HG03045 (cell line): ENCODE measurements at regions not wholly inside any gene's neighbourhood (a gene's known extent, or its start where the extent isn't known, plus 50 kb on each side); places are given as distances from the start of the nearest gene placed in this dataset.
"Not testable (repeated sequence)": the region's sequence is repeated elsewhere in the genome, so short reads cannot be mapped to it uniquely, and the experiment has no call there.

Source experiments
- ATAC-seq: cut with Tn5 transposase; IDR thresholded peaks from one replicate; pipeline ENCODE4 v1.9.1; 2021; ENCODE audit warnings: mild to moderate bottlenecking, moderate library complexity; ENCODE audit not compliant: unreplicated experiment

DNA sequence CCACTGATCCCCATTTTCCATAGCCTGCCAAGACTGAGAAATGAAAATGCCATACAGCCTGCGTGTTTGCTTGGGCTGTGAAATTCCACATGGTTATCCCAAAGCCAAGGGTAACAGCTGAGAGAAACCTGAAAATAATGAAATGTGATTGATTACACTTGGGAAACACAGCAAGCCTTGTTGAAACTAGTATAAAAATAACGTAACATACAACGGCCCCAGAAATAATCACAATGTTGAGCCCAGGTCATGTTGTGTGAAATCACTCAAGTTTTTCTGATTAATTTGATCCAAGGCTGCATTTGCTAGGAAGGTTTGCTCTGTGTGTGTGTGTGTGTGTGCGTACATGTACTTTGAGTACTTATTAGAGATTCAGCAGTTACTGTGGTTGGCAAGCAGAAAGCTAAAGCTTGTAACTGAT is 269.0 kb downstream of the OXSM start:
- ATAC-seq, result no peak

- no peak for ATAC-seq
These were observed 272.1 kb downstream of the OXSM start for GRCh38 chr3:26061947-26062346.

DNA sequence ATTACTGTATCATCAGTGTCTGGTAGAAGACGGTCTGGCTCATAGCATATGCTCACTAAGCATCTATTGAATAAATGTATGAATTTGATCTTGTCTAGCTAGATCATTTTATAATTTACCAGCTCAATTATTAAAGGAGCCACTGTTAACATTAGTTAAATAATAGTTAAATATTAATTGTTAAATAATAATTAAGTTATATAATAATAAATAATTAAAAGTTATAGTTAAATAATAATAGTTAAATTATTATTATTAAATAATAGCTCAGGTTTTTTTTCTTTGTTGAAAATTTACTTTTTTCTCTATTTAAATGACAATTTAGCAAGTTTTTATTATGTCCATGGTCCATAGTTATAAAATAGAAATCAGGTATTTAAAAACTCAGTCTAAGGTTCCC is 274.4 kb downstream of the OXSM start:
- no peak for ATAC-seq

GRCh38 chr3:26068890-26069289 is 279.0 kb downstream of the OXSM start:
- no peak for ATAC-seq

GRCh38 chr3:26070854-26071253 is 281.0 kb downstream of the OXSM start:
- ATAC-seq, result no peak

DNA sequence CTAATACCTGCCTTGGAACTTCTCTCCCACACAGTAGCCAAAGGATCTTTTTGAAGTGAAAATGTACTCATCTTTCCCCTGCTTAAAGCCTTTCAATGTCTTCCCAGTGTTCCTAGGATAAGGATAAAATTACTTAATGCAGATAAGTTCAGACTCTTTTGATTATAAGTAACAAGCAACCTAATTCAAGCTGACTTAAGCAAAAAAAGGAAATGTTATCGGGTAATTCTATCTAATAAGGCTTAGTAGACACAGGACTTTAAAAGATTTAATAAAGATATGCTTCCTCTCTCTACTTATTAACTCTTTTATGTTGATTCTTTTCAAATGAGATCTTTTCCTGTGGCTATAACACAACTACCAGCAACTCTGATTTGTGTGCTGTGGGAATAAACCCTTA is 284.2 kb downstream of the OXSM start:
- no peak for ATAC-seq

GRCh38 chr3:26078539-26078938 is 288.6 kb downstream of the OXSM start:
- no peak for ATAC-seq

- ATAC-seq, result no peak
These were observed 291.3 kb downstream of the OXSM start for GRCh38 chr3:26081166-26081565.

GRCh38 chr3:26081806-26082205 is 291.9 kb downstream of the OXSM start:
- no peak for ATAC-seq

GRCh38 chr3:26082911-26083310 is 293.0 kb downstream of the OXSM start:
- ATAC-seq, result no peak

GRCh38 chr3:26084629-26085028 is 294.7 kb downstream of the OXSM start:
- ATAC-seq, result no peak

GRCh38 chr3:26087751-26088150 is 297.9 kb downstream of the OXSM start:
- no peak for ATAC-seq

DNA sequence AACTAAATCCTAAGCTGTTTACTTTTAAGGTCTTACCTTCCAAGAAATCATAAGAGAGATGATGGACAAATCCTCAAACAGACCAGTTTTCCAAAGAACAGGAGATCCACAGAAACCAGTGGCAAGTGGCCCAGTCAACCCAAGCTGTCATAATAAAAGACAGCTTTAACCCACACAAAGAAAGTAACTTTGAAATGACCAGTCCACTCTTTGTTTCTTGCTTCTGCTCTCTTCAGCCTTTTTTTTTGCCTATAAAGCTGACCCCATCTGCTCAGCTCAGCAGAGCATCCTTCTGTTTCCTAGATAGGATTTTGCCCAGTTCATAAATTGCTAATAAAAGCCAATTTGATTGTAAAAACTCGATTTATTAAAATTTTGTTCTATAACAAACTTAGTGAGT is 299.4 kb downstream of the OXSM start:
- ATAC-seq, result no peak

- ATAC-seq, result no peak
These were observed 300.7 kb downstream of the OXSM start for GRCh38 chr3:26090589-26090988.

DNA sequence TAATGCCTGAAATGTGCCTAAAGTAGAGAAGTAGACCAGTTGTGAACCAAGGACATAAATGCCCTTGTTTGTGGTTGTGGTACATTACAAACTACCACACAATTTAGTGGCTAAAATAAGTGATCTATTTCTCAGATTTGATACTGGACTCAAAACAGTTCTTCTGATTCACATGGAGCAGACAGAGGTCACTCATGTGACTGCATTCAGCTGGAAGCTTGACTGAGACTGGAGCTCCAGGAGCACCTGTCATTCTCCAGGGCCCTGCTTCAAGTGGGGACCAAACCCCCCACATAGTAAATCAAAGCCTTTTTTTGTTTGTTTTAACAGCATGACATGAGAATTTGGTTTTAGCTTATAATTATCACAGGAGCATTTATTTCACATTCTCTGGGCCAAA is 301.2 kb downstream of the OXSM start:
- no peak for ATAC-seq

- ATAC-seq, result no peak
These were observed 301.7 kb downstream of the OXSM start for GRCh38 chr3:26091626-26092025.

DNA sequence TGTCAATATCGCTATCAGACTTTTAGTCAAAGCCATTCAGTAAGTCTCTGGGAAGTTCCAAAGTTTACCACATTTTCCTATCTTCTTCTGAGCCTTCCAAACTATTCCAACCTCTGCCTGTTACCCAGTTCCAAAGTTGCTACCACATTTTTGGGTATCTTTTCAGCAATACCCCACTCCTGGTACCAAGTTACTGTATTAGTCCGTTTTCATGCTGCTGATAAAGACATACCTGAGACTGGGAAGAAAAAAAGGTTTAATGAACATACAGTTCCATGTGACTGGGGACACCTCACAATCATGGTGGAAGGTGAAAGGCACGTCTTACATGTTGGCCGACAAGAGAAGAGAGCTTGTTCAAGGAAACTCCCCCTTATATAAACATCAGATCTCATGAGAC is 307.2 kb downstream of the OXSM start:
- not testable (repeated sequence) for ATAC-seq

DNA sequence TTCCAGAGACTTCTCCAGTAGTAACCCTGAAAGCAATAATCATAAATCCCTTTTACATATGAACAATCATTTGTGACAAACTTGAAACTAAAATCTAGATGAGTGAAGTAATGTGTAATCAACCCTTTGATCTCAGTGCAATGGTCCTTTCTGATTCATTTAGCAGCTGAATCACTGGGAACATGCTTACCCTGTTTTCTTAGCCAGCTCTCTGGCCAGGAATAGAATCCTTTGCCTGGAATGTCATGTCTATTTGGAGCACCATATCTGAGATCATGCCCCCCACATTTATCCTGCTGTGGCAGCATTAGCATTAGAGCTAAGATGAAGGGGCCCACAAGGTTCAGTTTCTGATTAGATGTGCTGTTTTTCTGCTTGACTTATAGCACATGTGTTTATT is 309.8 kb downstream of the OXSM start:
- ATAC-seq, result no peak

GRCh38 chr3:26100176-26100575 is 310.3 kb downstream of the OXSM start:
- no peak for ATAC-seq

DNA sequence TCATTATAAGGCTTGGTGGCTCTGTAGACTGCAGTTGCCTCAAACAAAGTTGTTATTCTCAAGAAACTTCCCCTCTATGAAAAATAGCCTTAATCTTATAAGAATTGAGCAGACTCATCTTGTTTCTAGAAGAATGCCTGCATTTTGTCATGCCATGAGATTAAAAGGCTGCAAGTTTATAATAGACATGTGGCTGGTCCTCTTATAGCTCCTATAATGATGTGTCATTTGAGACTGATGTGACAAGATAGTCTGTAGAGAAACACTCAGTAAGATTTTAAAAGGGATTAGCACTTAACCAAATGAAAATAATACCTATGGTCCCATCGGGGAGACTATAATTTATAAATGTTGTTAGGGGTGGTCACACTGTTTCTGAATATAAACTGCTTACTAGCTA is 312.5 kb downstream of the OXSM start:
- no peak for ATAC-seq

DNA sequence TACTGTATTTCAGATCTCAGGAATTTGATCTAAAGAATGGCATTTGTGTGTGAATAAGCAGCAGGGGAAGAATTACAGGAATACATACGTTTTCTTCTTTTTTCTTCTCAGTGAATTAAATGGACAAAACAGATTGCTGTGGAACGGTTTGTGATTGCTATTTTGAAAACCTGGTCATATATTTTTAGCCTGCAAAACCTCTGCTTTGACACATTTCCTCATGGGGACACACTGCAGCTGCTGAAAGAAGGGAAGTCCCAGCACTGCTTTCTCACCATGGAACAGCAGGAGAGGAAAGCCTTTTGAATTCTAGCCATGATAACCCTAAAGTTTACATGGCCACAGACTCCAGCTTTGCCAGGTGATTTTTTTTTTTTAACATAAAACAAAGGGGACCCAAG is 315.0 kb downstream of the OXSM start:
- ATAC-seq, result no peak

DNA sequence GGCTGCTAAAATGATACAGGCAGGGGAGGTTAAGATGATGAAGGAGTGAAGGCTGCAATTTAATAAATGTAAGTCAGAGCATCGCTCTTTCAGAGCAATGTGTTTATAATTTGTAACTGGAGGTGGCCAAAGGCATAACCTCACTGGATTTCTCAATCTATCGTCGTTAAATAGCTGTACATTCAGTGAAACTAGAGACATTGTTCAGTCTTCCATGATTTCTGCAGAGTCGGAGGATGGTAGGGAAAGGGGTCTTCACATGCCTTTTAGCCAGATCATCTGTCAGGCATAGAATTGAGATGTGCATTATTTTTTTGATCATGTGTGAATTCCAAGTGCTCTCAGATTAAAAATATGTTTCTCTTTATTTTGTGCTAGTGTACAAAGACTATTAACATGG is 315.4 kb downstream of the OXSM start:
- no peak for ATAC-seq

GRCh38 chr3:26106228-26106627 is 316.3 kb downstream of the OXSM start:
- ATAC-seq, result no peak
